ENCODE measurements at regions not wholly inside any gene's neighbourhood (a gene's known extent, or its start where the extent isn't known, plus 50 kb on each side); places are given as distances from the start of the nearest gene placed in this dataset.
A peak's percentile ranks its signal among the peaks of the same experiment; 100 is the strongest.
"Not testable (repeated sequence)": the region's sequence is repeated elsewhere in the genome, so short reads cannot be mapped to it uniquely, and the experiment has no call there.

GRCh38 chr10:3330663-3331062, 158.1 kb upstream of the PITRM1 start:
- no peak for DNase-seq

GRCh38 chr10:3325954-3326750, 153.6 kb upstream of the PITRM1 start:
- no peak for DNase-seq

- no peak for DNase-seq
Observed at GRCh38 chr10:3324612-3325038, 152.0 kb upstream of the PITRM1 start.

- no peak for DNase-seq
Observed at GRCh38 chr10:3323865-3324498, 151.4 kb upstream of the PITRM1 start.

GRCh38 chr10:3321123-3321522, 148.5 kb upstream of the PITRM1 start:
- DNase-seq, result no peak

- DNase-seq, result no peak
Observed at GRCh38 chr10:3319811-3320226, 147.2 kb upstream of the PITRM1 start.

GRCh38 chr10:3318480-3318807, 145.9 kb upstream of the PITRM1 start:
- DNase-seq, result not testable (repeated sequence)

- not testable (repeated sequence) for DNase-seq
Observed at GRCh38 chr10:3317553-3318479, 145.2 kb upstream of the PITRM1 start.

- not testable (repeated sequence) for DNase-seq
Observed at GRCh38 chr10:3314445-3315085, 142.0 kb upstream of the PITRM1 start.

GRCh38 chr10:3313784-3314444, 141.3 kb upstream of the PITRM1 start:
- DNase-seq, result peak; percentile 46

GRCh38 chr10:3312403-3312940, 139.9 kb upstream of the PITRM1 start:
- DNase-seq, result no peak

GRCh38 chr10:3310016-3310784, 137.6 kb upstream of the PITRM1 start:
- no peak for DNase-seq

- DNase-seq, result no peak
Observed at GRCh38 chr10:3306050-3306449, 133.5 kb upstream of the PITRM1 start.

- no peak for DNase-seq
Observed at GRCh38 chr10:3295582-3296151, 123.1 kb upstream of the PITRM1 start.

- DNase-seq, result no peak
Observed at GRCh38 chr10:3294919-3295581, 122.5 kb upstream of the PITRM1 start.

GRCh38 chr10:3293581-3294431, 121.2 kb upstream of the PITRM1 start:
- no peak for DNase-seq

- DNase-seq, result no peak
Observed at GRCh38 chr10:3292636-3293035, 120.1 kb upstream of the PITRM1 start.

- DNase-seq, result no peak
Observed at GRCh38 chr10:3290550-3290949, 118.0 kb upstream of the PITRM1 start.
